ENCODE measurements at regions not wholly inside any gene's neighbourhood (a gene's known extent, or its start where the extent isn't known, plus 50 kb on each side); places are given as distances from the start of the nearest gene placed in this dataset.

DNA sequence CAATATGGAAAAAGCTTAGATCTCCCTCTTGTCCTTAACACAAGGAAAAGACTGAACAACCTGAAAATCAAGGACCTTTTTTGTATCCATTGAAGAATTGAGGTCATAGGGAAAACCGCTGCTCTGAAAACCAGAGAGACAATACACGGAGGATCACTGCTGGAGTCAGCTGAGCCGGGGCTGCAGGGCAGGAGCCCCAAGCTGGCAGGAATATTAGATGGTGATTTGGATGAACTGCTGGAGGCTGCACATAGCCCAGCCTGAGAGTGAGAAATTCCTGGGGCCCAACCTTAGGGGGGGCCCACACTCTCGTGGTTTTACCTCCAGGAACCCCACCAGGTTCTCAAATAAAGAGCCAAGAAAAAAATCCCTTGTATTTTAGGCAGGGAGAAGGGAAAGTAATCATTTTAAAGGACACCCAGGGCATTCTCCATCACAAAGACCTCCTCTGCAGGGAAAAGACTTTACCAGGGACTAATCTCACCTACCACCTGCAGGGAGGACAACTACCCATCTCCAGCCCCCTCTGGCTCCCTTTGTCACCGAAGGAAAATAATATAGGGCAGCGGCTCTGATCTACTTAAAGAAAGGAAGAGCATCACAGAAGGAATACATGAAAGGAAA lies 55.4 kb upstream of the RNF32 start:
- TF ChIP-seq CTCF (IDR thresholded peaks at IDR 0.05) (no peak), POLR2A (IDR thresholded peaks at IDR 0.05) (no peak)

All from thyroid gland (tissue), 4 donors.